ENCODE measurements at regions not wholly inside any gene's neighbourhood (a gene's known extent, or its start where the extent isn't known, plus 50 kb on each side); places are given as distances from the start of the nearest gene placed in this dataset.

GRCh38 chr2:150887926-150888325, 373.7 kb downstream of the RBM43 start:
- no peak for DNase-seq (ENCODE audit: extremely low read depth, insufficient read length)
- TF ChIP-seq CTCF (IDR thresholded peaks at IDR 0.05; ENCODE audit: insufficient read depth, low read length, poor library complexity, severe bottlenecking) = no peak
- Histone ChIP-seq H3K4me3 (replicated peaks; ENCODE audit: low read depth, low read length) (no peak overlapping the region), H3K36me3 (ENCODE audit: control insufficient read depth, insufficient read depth, low read length) (no peaks in the 10 kb centered on the region), H3K27me3 (replicated peaks; ENCODE audit: control insufficient read depth, insufficient read depth, low read length) (no peaks in the 10 kb centered on the region; the same call in 1 of the 2 replicates)

GRCh38 chr2:150885774-150886386, 375.8 kb downstream of the RBM43 start:
- DNase-seq (ENCODE audit: extremely low read depth, insufficient read length) = no peak
- H3K36me3 ChIP-seq (ENCODE audit: control insufficient read depth, insufficient read depth, low read length) = no peaks in the 10 kb centered on the region
- H3K27me3 ChIP-seq (replicated peaks; ENCODE audit: control insufficient read depth, insufficient read depth, low read length) = no peaks in the 10 kb centered on the region; the same call in 1 of the 2 replicates
- H3K4me3 ChIP-seq (replicated peaks; ENCODE audit: low read depth, low read length) = no peak overlapping the region
- no peak for TF ChIP-seq CTCF (IDR thresholded peaks at IDR 0.05; ENCODE audit: insufficient read depth, low read length, poor library complexity, severe bottlenecking)

GRCh38 chr2:150885236-150885635, 376.4 kb downstream of the RBM43 start:
- Histone ChIP-seq H3K27me3 (replicated peaks; ENCODE audit: control insufficient read depth, insufficient read depth, low read length) (no peaks in the 10 kb centered on the region; the same call in 1 of the 2 replicates), H3K4me3 (replicated peaks; ENCODE audit: low read depth, low read length) (no peak overlapping the region), H3K36me3 (ENCODE audit: control insufficient read depth, insufficient read depth, low read length) (no peaks in the 10 kb centered on the region)
- no peak for DNase-seq (ENCODE audit: extremely low read depth, insufficient read length)
- no peak for TF ChIP-seq CTCF (IDR thresholded peaks at IDR 0.05; ENCODE audit: insufficient read depth, low read length, poor library complexity, severe bottlenecking)

GRCh38 chr2:150883613-150883895, 378.1 kb downstream of the RBM43 start:
- DNase-seq (ENCODE audit: extremely low read depth, insufficient read length) = no peak
- Histone ChIP-seq H3K4me3 (replicated peaks; ENCODE audit: low read depth, low read length) (no peak overlapping the region), H3K36me3 (ENCODE audit: control insufficient read depth, insufficient read depth, low read length) (no peaks in the 10 kb centered on the region), H3K27me3 (replicated peaks; ENCODE audit: control insufficient read depth, insufficient read depth, low read length) (no peaks in the 10 kb centered on the region; the same call in 1 of the 2 replicates)
- no peak for TF ChIP-seq CTCF (IDR thresholded peaks at IDR 0.05; ENCODE audit: insufficient read depth, low read length, poor library complexity, severe bottlenecking)

- H3K36me3 ChIP-seq (ENCODE audit: control insufficient read depth, insufficient read depth, low read length) = no peaks in the 10 kb centered on the region
- H3K27me3 ChIP-seq (replicated peaks; ENCODE audit: control insufficient read depth, insufficient read depth, low read length) = no peaks in the 10 kb centered on the region; the same call in 1 of the 2 replicates
- no peak for DNase-seq (ENCODE audit: extremely low read depth, insufficient read length)
- TF ChIP-seq CTCF (IDR thresholded peaks at IDR 0.05; ENCODE audit: insufficient read depth, low read length, poor library complexity, severe bottlenecking) = no peak
- H3K4me3 ChIP-seq (replicated peaks; ENCODE audit: low read depth, low read length) = no peak overlapping the region
Observed at GRCh38 chr2:150882751-150883612, 378.7 kb downstream of the RBM43 start.

Data from GM06990 (cell line).